IMR-90 (cell line): ENCODE measurements at regions not wholly inside any gene's neighbourhood (a gene's known extent, or its start where the extent isn't known, plus 50 kb on each side); places are given as distances from the start of the nearest gene placed in this dataset.

Experiments used
- ATAC-seq: fragments of 200-7000 bp; cut with Tn5 transposase; 2 replicates; pipeline ENCODE4 v1.9.1; 2020; ENCODE audit warnings: low read depth, mild to moderate bottlenecking, moderate library complexity
- BruUV-seq: library from RNA; stranded (reverse); fragments of 400-500 nt; replicated peaks from 2 replicates; lab custom pipeline; 2021; lab: Mats Ljungman, UMichigan
- CTCF ChIA-PET: fragments of 300-600 bp; formaldehyde crosslinking; extraction: SDS; loops from one replicate; lab custom pipeline; 2021; ENCODE audit warnings: antibody characterized with exemption; lab: Yijun Ruan, JAX
- POLR2A ChIA-PET: fragments of 300-600 bp; sonication (Branson Sonifier 250); formaldehyde crosslinking; loops from one replicate; lab custom pipeline; 2022; ENCODE audit warnings: antibody characterized with exemption; ENCODE audit not compliant: unreplicated experiment; lab: Charles Lee
- DNase-seq: peaks from one replicate; pipeline ENCODE4 v3.0.0; 2013
- H2AFZ ChIP-seq: replicated peaks from 2 replicates; pipeline ENCODE3; 2013; ENCODE audit warnings: low read length, mild to moderate bottlenecking; ENCODE audit not compliant: poor library complexity
- H2AK5ac ChIP-seq: 2 replicates; pipeline ENCODE4 v1.6.1; 2013; ENCODE audit warnings: low read depth, low read length, inconsistent platforms
- H2AK9ac ChIP-seq: replicated peaks from 2 replicates; pipeline ENCODE3; 2013; ENCODE audit warnings: mild to moderate bottlenecking, low read depth, low read length, moderate library complexity; ENCODE audit not compliant: poor library complexity
- H2BK120ac ChIP-seq: 2 replicates; pipeline ENCODE4 v1.6.1; 2013; ENCODE audit warnings: low read depth, low read length, inconsistent platforms
- H2BK15ac ChIP-seq: 3 replicates; pipeline ENCODE4 v1.6.1; 2013; ENCODE audit warnings: low read depth, low read length, inconsistent platforms
- H2BK20ac ChIP-seq: 2 replicates; pipeline ENCODE4 v1.6.1; 2013; ENCODE audit warnings: low read depth, mild to moderate bottlenecking, inconsistent platforms, low read length, moderate library complexity
- H2BK5ac ChIP-seq: 2 replicates; pipeline ENCODE4 v1.6.1; 2013; ENCODE audit warnings: mild to moderate bottlenecking, low read depth, low read length, inconsistent platforms; ENCODE audit not compliant: poor library complexity, severe bottlenecking
- H3K14ac ChIP-seq: replicated peaks from 2 replicates; pipeline ENCODE4 v1.6.1; 2013; ENCODE audit warnings: low read depth, low read length, inconsistent platforms
- H3K18ac ChIP-seq: 2 replicates; pipeline ENCODE4 v1.6.1; 2013; ENCODE audit warnings: low read depth, low read length, control low read depth
- H3K23ac ChIP-seq: 2 replicates; pipeline ENCODE4 v1.6.1; 2013; ENCODE audit warnings: low read depth, low read length, inconsistent platforms
- H3K27ac ChIP-seq: 2 replicates; pipeline ENCODE4 v1.5.1; 2013; ENCODE audit warnings: mild to moderate bottlenecking, control low read depth, low read length; ENCODE audit not compliant: insufficient read depth
- H3K27me3 ChIP-seq: 2 replicates; pipeline ENCODE4 v1.6.1; 2013; ENCODE audit warnings: low read length; ENCODE audit not compliant: control insufficient read depth, insufficient read depth
- H3K36me3 ChIP-seq: 2 replicates; pipeline ENCODE4 v1.6.1; 2013; ENCODE audit warnings: low read length, mixed read lengths; ENCODE audit not compliant: control insufficient read depth, insufficient read depth
- H3K4ac ChIP-seq: 2 replicates; pipeline ENCODE4 v1.6.1; 2013; ENCODE audit warnings: low read depth, low read length, inconsistent platforms
- H3K4me1 ChIP-seq: 2 replicates; pipeline ENCODE4 v1.6.1; 2013; ENCODE audit warnings: low read length, mixed read lengths; ENCODE audit not compliant: control insufficient read depth, insufficient read depth
- H3K4me2 ChIP-seq: 2 replicates; pipeline ENCODE4 v1.6.1; 2013; ENCODE audit warnings: low read depth, mild to moderate bottlenecking, control low read depth, low read length, moderate library complexity
- H3K4me3 ChIP-seq: 2 replicates; pipeline ENCODE4 v1.5.1; 2013; ENCODE audit warnings: low read depth, mild to moderate bottlenecking, control low read depth, low read length, moderate library complexity; ENCODE audit not compliant: insufficient read depth
- H3K56ac ChIP-seq: 2 replicates; pipeline ENCODE4 v1.6.1; 2013; ENCODE audit warnings: low read length, inconsistent platforms; ENCODE audit not compliant: insufficient read depth; ENCODE audit errors: extremely low read depth
- H3K79me1 ChIP-seq, 2 experiments: 2 replicates each; pipeline ENCODE4 v1.6.1; 2013; ENCODE audit warnings: low read length in 2 of 2, inconsistent platforms in 1 of 2, low read depth in 1 of 2
- H3K9ac ChIP-seq: 2 replicates; pipeline ENCODE4 v1.6.1; 2013; ENCODE audit warnings: low read depth, low read length, control low read depth
- H3K9me1 ChIP-seq: 2 replicates; pipeline ENCODE4 v1.6.1; 2013; ENCODE audit warnings: low read length, inconsistent platforms; ENCODE audit not compliant: insufficient read depth
- H3K9me3 ChIP-seq: 2 replicates; pipeline ENCODE4 v1.6.1; 2013; ENCODE audit warnings: low read length; ENCODE audit not compliant: control insufficient read depth, insufficient read depth
- H4K20me1 ChIP-seq: 2 replicates; pipeline ENCODE4 v1.6.1; 2013; ENCODE audit warnings: low read length, inconsistent platforms; ENCODE audit not compliant: insufficient read depth
- H4K5ac ChIP-seq: 2 replicates; pipeline ENCODE4 v1.6.1; 2013; ENCODE audit warnings: mild to moderate bottlenecking, low read depth, low read length, control low read depth
- H4K8ac ChIP-seq, 2 experiments: 2 replicates each; pipeline ENCODE4 v1.6.1; 2013; ENCODE audit warnings: low read depth in 2 of 2, low read length in 2 of 2, control low read depth in 1 of 2, inconsistent platforms in 1 of 2
- H4K91ac ChIP-seq: 2 replicates; pipeline ENCODE4 v1.6.1; 2013; ENCODE audit warnings: low read depth, low read length, inconsistent platforms; ENCODE audit not compliant: insufficient read depth
- FOS ChIP-seq: fragments of 150-350 bp; IDR thresholded peaks from 2 replicates; pipeline ENCODE4 v1.6.1; 2016; ENCODE audit warnings: low read depth, low read length
- MAFK ChIP-seq: IDR thresholded peaks from 2 replicates; pipeline ENCODE4 v1.6.1; 2012; ENCODE audit warnings: low read depth, low read length, improper control_type of control experiment
- WGBS, 2 experiments: methylation state at CpG; one replicate each; pipeline versions ENCODE4 v1.1.5 to v1.1.7; 2013; ENCODE audit warnings: missing lambda C conversion rate in 2 of 2; ENCODE audit not compliant: insufficient read length in 1 of 2; ENCODE audit errors: extremely low coverage in 2 of 2; 5-methylcytosine and 5-hydroxymethylcytosine counted together
- dilution Hi-C: fragments of 300-500 bp; cut with HindIII; formaldehyde crosslinking; loops from one replicate; pipeline ENCODE4 v1.14.3; 2018; ENCODE audit warnings: low sequenced_read_pairs; ENCODE audit not compliant: unreplicated experiment
- in situ Hi-C: fragments of 300-500 bp; cut with MboI; formaldehyde crosslinking; loops from 3 replicates; pipeline ENCODE4 v1.14.3; 2019; ENCODE audit warnings: low sequenced_read_pairs, inconsistent platforms, mixed read lengths
- intact Hi-C: fragments of 100-400 bp; cut with micrococcal nuclease; formaldehyde crosslinking; loops from 2 replicates; pipeline ENCODE4 v1.10.0; 2022
- TF ChIP-seq, protein P1 (sequence below): conservative IDR thresholded peaks from 2 replicates; pipeline ENCODE4 v1.5.1; 2012; ENCODE audit warnings: mild to moderate bottlenecking, low read depth, low read length, improper control_type of control experiment

DNA sequence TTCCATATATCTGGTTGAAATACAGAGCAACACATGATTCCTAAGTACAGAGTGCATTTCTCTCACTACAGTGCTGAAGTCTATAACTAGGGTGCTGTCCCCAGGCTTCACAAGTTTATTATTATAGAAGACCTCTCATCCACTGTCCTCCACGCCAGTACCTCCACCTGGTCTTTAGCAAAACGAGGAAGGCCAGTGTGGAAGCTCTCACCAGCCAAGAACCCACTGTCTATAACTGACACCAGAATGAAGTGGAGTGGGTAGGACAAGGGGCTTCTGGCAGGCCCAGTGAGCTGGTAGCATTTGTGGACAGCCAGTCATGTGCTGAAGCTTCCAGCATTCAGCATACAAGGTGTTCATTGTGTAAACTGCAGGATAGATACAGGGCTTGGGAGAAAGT lies 430.7 kb downstream of the GADD45G start:
- dilution Hi-C loops (no loop called here), in situ Hi-C loops (no loop called here), intact Hi-C loops (no loop called here)
- no peaks in the 10 kb centered on the region for H3K4me1 ChIP-seq
- H3K4ac ChIP-seq: no peak overlapping the region
- no peak overlapping the region for H2BK5ac ChIP-seq
- no peak overlapping the region for H2AK5ac ChIP-seq
- H4K20me1 ChIP-seq: no peaks in the 10 kb centered on the region
- ChIA-PET POLR2A (no interaction called here), CTCF (no interaction called here)
- no peak overlapping the region for H3K56ac ChIP-seq
- no peak overlapping the region for H2AFZ ChIP-seq
- H3K9me3 ChIP-seq: no peaks in the 10 kb centered on the region
- no peak overlapping the region for H3K4me2 ChIP-seq
- H4K5ac ChIP-seq: no peak overlapping the region
- WGBS, 2 experiments: no CpG with 5 or more reads among the region's 2 CpGs
- no peak overlapping the region for H2BK120ac ChIP-seq
- no peak overlapping the region for H3K27ac ChIP-seq
- TF ChIP-seq FOS (no peak), MAFK (no peak)
- TF ChIP-seq, protein P1, sequence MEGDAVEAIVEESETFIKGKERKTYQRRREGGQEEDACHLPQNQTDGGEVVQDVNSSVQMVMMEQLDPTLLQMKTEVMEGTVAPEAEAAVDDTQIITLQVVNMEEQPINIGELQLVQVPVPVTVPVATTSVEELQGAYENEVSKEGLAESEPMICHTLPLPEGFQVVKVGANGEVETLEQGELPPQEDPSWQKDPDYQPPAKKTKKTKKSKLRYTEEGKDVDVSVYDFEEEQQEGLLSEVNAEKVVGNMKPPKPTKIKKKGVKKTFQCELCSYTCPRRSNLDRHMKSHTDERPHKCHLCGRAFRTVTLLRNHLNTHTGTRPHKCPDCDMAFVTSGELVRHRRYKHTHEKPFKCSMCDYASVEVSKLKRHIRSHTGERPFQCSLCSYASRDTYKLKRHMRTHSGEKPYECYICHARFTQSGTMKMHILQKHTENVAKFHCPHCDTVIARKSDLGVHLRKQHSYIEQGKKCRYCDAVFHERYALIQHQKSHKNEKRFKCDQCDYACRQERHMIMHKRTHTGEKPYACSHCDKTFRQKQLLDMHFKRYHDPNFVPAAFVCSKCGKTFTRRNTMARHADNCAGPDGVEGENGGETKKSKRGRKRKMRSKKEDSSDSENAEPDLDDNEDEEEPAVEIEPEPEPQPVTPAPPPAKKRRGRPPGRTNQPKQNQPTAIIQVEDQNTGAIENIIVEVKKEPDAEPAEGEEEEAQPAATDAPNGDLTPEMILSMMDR: no peak
- H3K36me3 ChIP-seq: no peaks in the 10 kb centered on the region
- H3K9me1 ChIP-seq: no peaks in the 10 kb centered on the region
- no peak overlapping the region for H3K18ac ChIP-seq
- DNase-seq: no peak
- no peak overlapping the region for H3K9ac ChIP-seq
- H4K91ac ChIP-seq: no peak overlapping the region
- H4K8ac ChIP-seq: no peak overlapping the region
- no peaks in the 10 kb centered on the region for H3K27me3 ChIP-seq
- no peak overlapping the region for H2BK15ac ChIP-seq
- H3K79me1 ChIP-seq: no peaks in the 10 kb centered on the region
- no peak overlapping the region for H2AK9ac ChIP-seq
- ATAC-seq: no peak
- no peak overlapping the region for H3K4me3 ChIP-seq
- H3K23ac ChIP-seq: no peak overlapping the region
- H2BK20ac ChIP-seq: no peak overlapping the region
- BruUV-seq: no TSS peak
- no peak overlapping the region for H3K14ac ChIP-seq
